BJ (cell line): ENCODE measurements at regions not wholly inside any gene's neighbourhood (a gene's known extent, or its start where the extent isn't known, plus 50 kb on each side); places are given as distances from the start of the nearest gene placed in this dataset.

Experiments used
- CTCF ChIA-PET: fragments of 350-600 bp; formaldehyde crosslinking; extraction: SDS; loops from one replicate; lab custom pipeline; 2021; ENCODE audit warnings: antibody characterized with exemption, inconsistent platforms; lab: Yijun Ruan, JAX
- POLR2A ChIA-PET: fragments of 300-600 bp; sonication (Branson Sonifier 250); formaldehyde crosslinking; extraction: SDS; loops from one replicate; lab custom pipeline; 2021; ENCODE audit warnings: antibody characterized with exemption; lab: Charles Lee
- DNase-seq: peaks from one replicate; pipeline ENCODE4 v3.0.0-alpha.2; 2011; ENCODE audit warnings: low read depth
- H3K27me3 ChIP-seq: 2 replicates; pipeline ENCODE4 v1.6.0; 2011; ENCODE audit warnings: low read length; ENCODE audit not compliant: control insufficient read depth, insufficient read depth
- H3K36me3 ChIP-seq: 2 replicates; pipeline ENCODE4 v1.5.1; 2011; ENCODE audit warnings: low read length; ENCODE audit not compliant: control insufficient read depth, insufficient read depth
- H3K4me3 ChIP-seq: 2 replicates; pipeline ENCODE4 v1.5.1; 2011; ENCODE audit warnings: low read depth, mild to moderate bottlenecking, control low read depth, low read length
- CTCF ChIP-seq: IDR thresholded peaks from 2 replicates; pipeline ENCODE4 v1.5.1; 2011; ENCODE audit warnings: low read depth, mild to moderate bottlenecking, control low read depth, inconsistent platforms, low read length, moderate library complexity; ENCODE audit not compliant: insufficient read depth

- ChIA-PET POLR2A (interaction anchor here (0.6 kb wide), 1 partner anchor 236 kb away, joined by 10 read pairs; no protein-coding TSS in a partner anchor), CTCF (interaction anchor here (0.8 to 1.6 kb wide), 2 partner anchors 13 to 16 kb away, joined by 3 to 5 read pairs; no protein-coding TSS in a partner anchor)
- no peak for DNase-seq
- Histone ChIP-seq H3K4me3 (no peak overlapping the region), H3K27me3 (no peaks in the 10 kb centered on the region), H3K36me3 (no peaks in the 10 kb centered on the region)
- TF ChIP-seq CTCF, result no peak
Observed at GRCh38 chr5:15254607-15255006, 245.4 kb upstream of the FBXL7 start.

- POLR2A ChIA-PET, result no interaction called here
- DNase-seq, result no peak
- CTCF ChIA-PET, result no interaction called here
- TF ChIP-seq CTCF, result no peak
- Histone ChIP-seq H3K27me3 (no peaks in the 10 kb centered on the region), H3K36me3 (no peaks in the 10 kb centered on the region), H3K4me3 (no peak overlapping the region)
Observed at GRCh38 chr5:15252331-15252730, 247.6 kb upstream of the FBXL7 start.

- peak; percentile 65 for DNase-seq
- no peak overlapping the region for H3K4me3 ChIP-seq
- H3K27me3 ChIP-seq, result no peaks in the 10 kb centered on the region
- ChIA-PET CTCF (no interaction called here), POLR2A (no interaction called here)
- no peak for TF ChIP-seq CTCF
- no peaks in the 10 kb centered on the region for H3K36me3 ChIP-seq
Observed at GRCh38 chr5:15249152-15249551, 250.8 kb upstream of the FBXL7 start.

- Histone ChIP-seq H3K4me3 (no peak overlapping the region), H3K27me3 (no peaks in the 10 kb centered on the region), H3K36me3 (no peaks in the 10 kb centered on the region)
- no peak for DNase-seq
- ChIA-PET POLR2A (no interaction called here), CTCF (no interaction called here)
- TF ChIP-seq CTCF, result no peak
Observed at GRCh38 chr5:15248731-15249130, 251.2 kb upstream of the FBXL7 start.

- DNase-seq, result no peak
- no peaks in the 10 kb centered on the region for H3K36me3 ChIP-seq
- POLR2A ChIA-PET, result no interaction called here
- no peak overlapping the region for H3K4me3 ChIP-seq
- H3K27me3 ChIP-seq, result no peaks in the 10 kb centered on the region
- TF ChIP-seq CTCF, result no peak
- CTCF ChIA-PET, result no interaction called here
Observed at GRCh38 chr5:15245913-15246312, 254.1 kb upstream of the FBXL7 start.
